ENCODE measurements at regions not wholly inside any gene's neighbourhood (a gene's known extent, or its start where the extent isn't known, plus 50 kb on each side); places are given as distances from the start of the nearest gene placed in this dataset.

DNA sequence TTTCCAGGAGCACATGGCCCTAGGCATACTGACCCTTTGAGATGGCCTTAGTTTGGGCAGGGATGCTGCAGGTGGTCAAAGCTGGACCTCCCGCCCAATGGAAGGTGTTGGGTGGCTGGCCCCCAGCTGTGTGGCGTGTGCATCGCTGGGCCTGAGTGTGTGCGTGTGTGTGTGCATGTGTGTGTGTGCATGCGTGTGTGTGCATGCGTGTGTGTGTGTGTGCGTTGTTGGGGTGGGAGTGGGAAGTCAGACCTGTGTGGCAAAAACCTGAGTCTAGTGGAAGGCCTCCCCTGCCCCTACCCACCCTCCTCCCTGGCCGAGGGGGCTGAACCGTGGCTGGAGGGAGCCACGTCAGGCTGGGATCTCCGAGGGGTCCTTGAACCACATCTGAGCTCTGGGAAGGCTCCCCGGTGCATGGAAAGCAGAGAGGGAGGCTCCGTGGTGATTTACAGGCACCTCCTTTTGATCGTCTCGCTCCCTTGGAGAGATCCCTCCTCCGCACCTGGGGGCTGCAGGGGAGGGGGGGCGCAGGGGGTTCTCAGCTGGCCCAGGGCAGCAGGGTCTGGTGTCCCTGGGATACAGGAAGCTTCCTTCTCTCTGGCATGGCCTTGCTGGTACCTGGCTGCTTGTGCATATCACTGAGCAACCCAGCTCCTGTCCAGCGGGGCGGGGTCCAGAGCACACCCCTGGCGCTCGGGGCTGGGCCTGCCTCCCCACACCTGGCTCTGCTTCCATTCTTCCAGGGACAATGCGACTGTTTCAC is 124.7 kb upstream of the WNT4 start:
- Histone ChIP-seq H2BK120ac (ENCODE audit: insufficient read depth, low read length, poor library complexity) (no peak overlapping the region), H3K14ac (ENCODE audit: low read length) (peak overlapping the region; percentile 21), H3K27me3 (ENCODE audit: insufficient read depth, low read length) (no peaks in the 10 kb centered on the region), H3K18ac (ENCODE audit: low read length) (peak overlapping the region; percentile 55), H2BK5ac (ENCODE audit: low read depth, low read length, poor library complexity) (no peak overlapping the region), H3K4me1 (ENCODE audit: control insufficient read depth in 1 of 2, insufficient read depth in 2 of 2, low read length in 2 of 2) (peaks cover 58 to 59% of the 10 kb centered on the region in 2 experiments), H3K36me3 (ENCODE audit: control insufficient read depth in 1 of 2, insufficient read depth in 2 of 2, low read length in 2 of 2) (no peaks in the 10 kb centered on the region), H2AK5ac (ENCODE audit: low read length) (peak overlapping the region; percentile 54), H2BK12ac (ENCODE audit: low read length) (peak overlapping the region; percentile 79), H3K4me3 (ENCODE audit: low read depth, low read length) (peak overlapping the region; percentile 8), H2AFZ (ENCODE audit: insufficient read depth, low read length, poor library complexity) (no peak overlapping the region), H3K9me3 (ENCODE audit: insufficient read depth, low read depth, low read length) (peaks cover 3% of the 10 kb centered on the region), H3K23ac (ENCODE audit: low read length) (no peak overlapping the region), H3K79me2 (ENCODE audit: control insufficient read depth, insufficient read depth, low read length, poor library complexity) (peaks cover 14% of the 10 kb centered on the region), H3K4ac (ENCODE audit: low read depth, low read length) (no peak overlapping the region), H4K12ac (ENCODE audit: low read depth, low read length) (no peak overlapping the region), H3K79me1 (ENCODE audit: low read length) (peaks cover 49% of the 10 kb centered on the region), H3K9ac (ENCODE audit: low read length) (no peak overlapping the region), H4K91ac (ENCODE audit: low read depth, low read length) (peak overlapping the region; percentile 37), H3K4me2 (ENCODE audit: low read length) (no peak overlapping the region), H4K8ac (ENCODE audit: low read depth, low read length) (no peak overlapping the region), H3K27ac (ENCODE audit: low read depth, low read length) (no peak overlapping the region)
- DNase-seq, result no peak
- WGBS (ENCODE audit: extremely low coverage, insufficient coverage, insufficient read length), result no CpG with 5 or more reads among the region's 22 CpGs

DNA sequence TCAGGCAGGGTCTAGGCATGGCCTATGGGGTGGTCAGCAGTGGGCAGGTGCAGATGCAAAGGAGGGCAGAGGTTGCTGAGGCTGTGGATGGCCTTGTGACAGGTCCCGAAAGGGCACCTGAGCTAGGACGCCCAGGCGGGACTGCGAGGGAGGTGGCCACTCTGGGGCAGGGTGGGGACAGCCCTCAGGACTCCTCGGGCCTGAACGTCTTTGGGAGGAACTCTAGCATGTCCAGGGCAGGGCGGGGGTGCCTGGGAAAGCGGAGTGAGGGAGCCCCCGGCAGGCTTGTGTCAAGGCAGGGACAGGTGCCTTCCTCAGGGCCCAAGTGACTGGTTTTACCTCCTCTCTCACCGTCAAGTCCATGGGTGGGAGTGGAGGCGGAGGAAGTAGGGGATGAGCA is 125.4 kb upstream of the WNT4 start:
- H3K79me2 ChIP-seq (ENCODE audit: control insufficient read depth, insufficient read depth, low read length, poor library complexity), result peaks cover 12% of the 10 kb centered on the region
- no peak overlapping the region for H3K27ac ChIP-seq (ENCODE audit: low read depth, low read length)
- WGBS (ENCODE audit: extremely low coverage, insufficient coverage, insufficient read length), result no CpG with 5 or more reads among the region's 11 CpGs
- DNase-seq, result no peak
- H3K27me3 ChIP-seq (ENCODE audit: insufficient read depth, low read length), result no peaks in the 10 kb centered on the region
- no peak overlapping the region for H3K9ac ChIP-seq (ENCODE audit: low read length)
- no peaks in the 10 kb centered on the region for H3K36me3 ChIP-seq (ENCODE audit: control insufficient read depth in 1 of 2, insufficient read depth in 2 of 2, low read length in 2 of 2)
- no peak overlapping the region for H3K23ac ChIP-seq (ENCODE audit: low read length)
- H2BK12ac ChIP-seq (ENCODE audit: low read length), result peak overlapping the region; percentile 79
- peak overlapping the region; percentile 4 for H2BK120ac ChIP-seq (ENCODE audit: insufficient read depth, low read length, poor library complexity)
- peak overlapping the region; percentile 86 for H2AK5ac ChIP-seq (ENCODE audit: low read length)
- H2BK5ac ChIP-seq (ENCODE audit: low read depth, low read length, poor library complexity), result no peak overlapping the region
- H4K12ac ChIP-seq (ENCODE audit: low read depth, low read length), result no peak overlapping the region
- no peak overlapping the region for H3K4me3 ChIP-seq (ENCODE audit: low read depth, low read length)
- peaks cover 3% of the 10 kb centered on the region for H3K9me3 ChIP-seq (ENCODE audit: insufficient read depth, low read depth, low read length)
- peak overlapping the region; percentile 1 for H3K14ac ChIP-seq (ENCODE audit: low read length)
- no peak overlapping the region for H3K18ac ChIP-seq (ENCODE audit: low read length)
- no peak overlapping the region for H2AFZ ChIP-seq (ENCODE audit: insufficient read depth, low read length, poor library complexity)
- H3K79me1 ChIP-seq (ENCODE audit: low read length), result peaks cover 45% of the 10 kb centered on the region
- no peak overlapping the region for H4K8ac ChIP-seq (ENCODE audit: low read depth, low read length)
- H3K4me2 ChIP-seq (ENCODE audit: low read length), result no peak overlapping the region
- peaks cover 54 to 55% of the 10 kb centered on the region in 2 experiments for H3K4me1 ChIP-seq (ENCODE audit: control insufficient read depth in 1 of 2, insufficient read depth in 2 of 2, low read length in 2 of 2)
- H4K91ac ChIP-seq (ENCODE audit: low read depth, low read length), result peak overlapping the region; percentile 58
- no peak overlapping the region for H3K4ac ChIP-seq (ENCODE audit: low read depth, low read length)

DNA sequence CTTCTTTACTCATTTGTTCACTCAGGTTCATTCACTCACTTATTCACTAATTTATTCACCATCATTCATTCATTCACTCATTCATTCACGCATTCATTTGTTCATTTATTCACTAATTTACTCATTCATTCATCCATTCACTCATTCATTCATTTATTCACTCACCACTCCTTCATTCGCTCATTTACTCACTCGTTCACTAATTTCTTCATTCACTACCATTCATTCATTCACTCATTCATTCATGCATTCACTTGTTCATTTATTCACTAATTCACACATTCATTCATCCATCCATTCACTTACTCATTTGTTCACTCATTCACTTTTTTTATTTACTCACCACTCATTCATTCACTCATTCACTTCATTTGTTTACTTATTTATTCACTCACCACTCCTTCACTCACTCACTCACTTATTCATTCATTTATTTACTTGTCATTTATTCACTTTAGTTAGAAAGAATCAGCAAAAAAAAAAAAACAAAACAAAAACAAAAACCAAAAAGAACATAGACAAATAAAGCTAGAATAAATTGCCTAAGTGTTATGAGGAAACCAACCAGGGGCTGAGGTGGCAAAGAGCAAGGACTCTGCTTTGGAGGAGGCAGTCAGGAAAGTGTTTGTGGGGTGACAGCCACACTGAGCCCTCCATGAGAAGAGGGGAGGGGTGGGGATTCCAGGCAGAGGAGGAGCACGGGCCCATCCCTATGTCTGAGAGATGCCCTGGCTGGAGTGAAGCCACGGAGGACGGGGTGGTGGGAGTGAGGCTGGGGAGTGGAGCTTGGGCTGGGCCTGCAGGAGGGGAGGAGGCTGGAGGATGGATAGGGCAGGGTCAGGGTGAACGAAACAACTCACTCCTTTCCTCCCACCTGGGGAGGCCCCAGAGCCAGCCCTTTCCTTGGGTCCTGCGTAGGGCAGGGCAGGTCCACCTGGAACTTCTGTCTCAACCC is 129.2 kb upstream of the WNT4 start:
- Histone ChIP-seq H3K23ac (ENCODE audit: low read length) (no peak overlapping the region), H3K4ac (ENCODE audit: low read depth, low read length) (peak overlapping the region; percentile 27)

More for the DNA sequence above, 129.2 kb upstream of the WNT4 start:
- Histone ChIP-seq H3K27ac (ENCODE audit: low read depth, low read length) (no peak overlapping the region), H3K18ac (ENCODE audit: low read length) (peak overlapping the region; percentile 55), H2BK120ac (ENCODE audit: insufficient read depth, low read length, poor library complexity) (peak overlapping the region; percentile 23), H2BK12ac (ENCODE audit: low read length) (peak overlapping the region; percentile 91), H3K9me3 (ENCODE audit: insufficient read depth, low read depth, low read length) (peaks cover 3% of the 10 kb centered on the region), H4K91ac (ENCODE audit: low read depth, low read length) (peak overlapping the region; percentile 80), H3K4me2 (ENCODE audit: low read length) (no peak overlapping the region), H3K79me2 (ENCODE audit: control insufficient read depth, insufficient read depth, low read length, poor library complexity) (peaks cover 7% of the 10 kb centered on the region), H3K27me3 (ENCODE audit: insufficient read depth, low read length) (no peaks in the 10 kb centered on the region), H3K9ac (ENCODE audit: low read length) (no peak overlapping the region), H2AFZ (ENCODE audit: insufficient read depth, low read length, poor library complexity) (no peak overlapping the region), H4K8ac (ENCODE audit: low read depth, low read length) (peak overlapping the region; percentile 14), H4K12ac (ENCODE audit: low read depth, low read length) (no peak overlapping the region), H3K4me3 (ENCODE audit: low read depth, low read length) (no peak overlapping the region), H2BK5ac (ENCODE audit: low read depth, low read length, poor library complexity) (peak overlapping the region; percentile 41), H2AK5ac (ENCODE audit: low read length) (peak overlapping the region; percentile 94), H3K4me1 (ENCODE audit: control insufficient read depth in 1 of 2, insufficient read depth in 2 of 2, low read length in 2 of 2) (peaks cover 44 to 49% of the 10 kb centered on the region in 2 experiments), H3K14ac (ENCODE audit: low read length) (peak overlapping the region; percentile 60), H3K79me1 (ENCODE audit: low read length) (peaks cover 37% of the 10 kb centered on the region), H3K36me3 (ENCODE audit: control insufficient read depth in 1 of 2, insufficient read depth in 2 of 2, low read length in 2 of 2) (no peaks in the 10 kb centered on the region)
- WGBS (ENCODE audit: extremely low coverage, insufficient coverage, insufficient read length), result 98% methylated on average over 3 of the region's 8 CpGs
- DNase-seq, result no peak
